Neural crest cell (in vitro differentiated cells): ENCODE measurements at regions not wholly inside any gene's neighbourhood (a gene's known extent, or its start where the extent isn't known, plus 50 kb on each side); places are given as distances from the start of the nearest gene placed in this dataset.

ENCODE experiments used
- DNase-seq: peaks from one replicate; pipeline ENCODE4 v3.0.0; 2021; ENCODE audit warnings: low read depth, mixed read lengths, low spot score
- H3K27ac Mint-ChIP-seq: one replicate; pipeline ENCODE4 v1.8.0; 2021; ENCODE audit warnings: mild to moderate bottlenecking, mixed read lengths; ENCODE audit not compliant: unreplicated experiment
- H3K27me3 Mint-ChIP-seq: 2 replicates; pipeline ENCODE4 v1.8.0; 2021; ENCODE audit warnings: low read depth, mild to moderate bottlenecking, mixed read lengths
- H3K36me3 Mint-ChIP-seq: 2 replicates; pipeline ENCODE4 v1.8.0; 2021; ENCODE audit warnings: low read depth, mild to moderate bottlenecking, mixed read lengths
- H3K4me1 Mint-ChIP-seq: 2 replicates; pipeline ENCODE4 v1.8.0; 2021; ENCODE audit warnings: mixed read lengths
- H3K4me3 Mint-ChIP-seq: one replicate; pipeline ENCODE4 v1.8.0; 2021; ENCODE audit warnings: mild to moderate bottlenecking, mixed read lengths
- H3K9me3 Mint-ChIP-seq: 2 replicates; pipeline ENCODE4 v1.8.0; 2021; ENCODE audit warnings: mixed read lengths
- CTCF ChIP-seq: fragments of 200-600 bp; sonication (generic); conservative IDR thresholded peaks from 2 replicates; pipeline ENCODE4 v1.5.0; 2021; ENCODE audit warnings: antibody characterized with exemption, mild to moderate bottlenecking

- TF ChIP-seq CTCF = no peak
- Mint-ChIP-seq H3K9me3 (no peaks in the 10 kb centered on the region), H3K27ac (no peak overlapping the region), H3K4me3 (no peak overlapping the region), H3K27me3 (peaks cover 41% of the 10 kb centered on the region), H3K36me3 (no peaks in the 10 kb centered on the region), H3K4me1 (peaks cover 15% of the 10 kb centered on the region)
- no peak for DNase-seq
These were observed 58.0 kb upstream of the IRS2 start for GRCh38 chr13:109844396-109844795.

GRCh38 chr13:109843695-109844094 lies 57.3 kb upstream of the IRS2 start:
- H3K4me3 Mint-ChIP-seq = no peak overlapping the region
- H3K4me1 Mint-ChIP-seq = peaks cover 15% of the 10 kb centered on the region
- no peak for TF ChIP-seq CTCF
- H3K27ac Mint-ChIP-seq = no peak overlapping the region
- H3K36me3 Mint-ChIP-seq = no peaks in the 10 kb centered on the region
- H3K27me3 Mint-ChIP-seq = peaks cover 45% of the 10 kb centered on the region
- H3K9me3 Mint-ChIP-seq = no peaks in the 10 kb centered on the region
- DNase-seq = no peak

GRCh38 chr13:109842212-109842920 lies 56.0 kb upstream of the IRS2 start:
- H3K27me3 Mint-ChIP-seq = peaks cover 45% of the 10 kb centered on the region
- TF ChIP-seq CTCF = no peak
- H3K36me3 Mint-ChIP-seq = no peaks in the 10 kb centered on the region
- H3K4me3 Mint-ChIP-seq = no peak overlapping the region
- H3K9me3 Mint-ChIP-seq = no peaks in the 10 kb centered on the region
- DNase-seq = no peak
- H3K4me1 Mint-ChIP-seq = peaks cover 16% of the 10 kb centered on the region
- H3K27ac Mint-ChIP-seq = no peak overlapping the region

GRCh38 chr13:109840893-109841287 lies 54.5 kb upstream of the IRS2 start:
- Mint-ChIP-seq H3K9me3 (no peaks in the 10 kb centered on the region), H3K4me3 (no peak overlapping the region), H3K4me1 (peaks cover 18% of the 10 kb centered on the region), H3K36me3 (no peaks in the 10 kb centered on the region), H3K27ac (no peak overlapping the region), H3K27me3 (peaks cover 41% of the 10 kb centered on the region)
- DNase-seq = no peak
- TF ChIP-seq CTCF = no peak

- no peaks in the 10 kb centered on the region for H3K36me3 Mint-ChIP-seq
- H3K9me3 Mint-ChIP-seq = no peaks in the 10 kb centered on the region
- H3K27me3 Mint-ChIP-seq = peaks cover 41% of the 10 kb centered on the region
- TF ChIP-seq CTCF = no peak
- H3K4me3 Mint-ChIP-seq = no peak overlapping the region
- H3K27ac Mint-ChIP-seq = no peak overlapping the region
- no peak for DNase-seq
- H3K4me1 Mint-ChIP-seq = peaks cover 18% of the 10 kb centered on the region
These were observed 54.0 kb upstream of the IRS2 start for GRCh38 chr13:109840201-109840892.
